ENCODE measurements at regions not wholly inside any gene's neighbourhood (a gene's known extent, or its start where the extent isn't known, plus 50 kb on each side); places are given as distances from the start of the nearest gene placed in this dataset.

DNA sequence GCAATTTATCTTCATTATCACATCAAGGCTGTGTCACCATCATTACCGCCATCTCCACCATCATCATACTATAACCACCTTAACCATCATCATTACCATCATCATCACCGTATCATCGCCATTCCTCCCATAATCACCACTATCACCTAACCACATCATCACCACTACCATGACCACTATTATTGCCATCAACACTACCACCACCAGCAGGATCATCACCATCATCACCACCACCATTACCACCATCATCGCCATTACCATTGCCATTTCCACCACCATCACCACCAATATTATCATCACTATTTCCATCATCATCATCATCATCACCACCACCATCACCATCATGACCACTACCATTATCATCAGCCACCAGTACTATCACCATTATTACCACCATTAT, 314.4 kb downstream of the CYP26B1 start:
- no peak for DNase-seq

DNA sequence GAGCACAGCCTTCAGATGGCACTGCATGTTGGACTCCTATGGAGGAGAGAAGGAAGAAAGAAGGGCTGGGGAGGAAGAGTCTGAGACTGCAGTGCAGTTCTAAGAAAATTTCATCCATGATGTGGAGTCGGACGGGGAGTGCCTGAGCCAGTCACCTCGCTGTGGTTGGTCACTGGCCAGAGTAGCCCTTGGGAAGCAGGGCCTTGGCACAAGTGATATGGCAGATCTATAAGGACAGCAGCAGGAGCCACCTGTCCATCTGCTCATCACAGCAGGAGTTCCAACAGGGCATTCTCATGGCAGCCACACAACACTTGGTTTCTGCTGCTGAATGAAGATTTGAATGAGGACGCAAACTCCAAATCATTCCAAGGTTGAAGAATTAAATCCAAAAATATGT, 314.8 kb downstream of the CYP26B1 start:
- DNase-seq = no peak

GRCh38 chr2:71832388-71832787, 315.3 kb downstream of the CYP26B1 start:
- no peak for DNase-seq

DNA sequence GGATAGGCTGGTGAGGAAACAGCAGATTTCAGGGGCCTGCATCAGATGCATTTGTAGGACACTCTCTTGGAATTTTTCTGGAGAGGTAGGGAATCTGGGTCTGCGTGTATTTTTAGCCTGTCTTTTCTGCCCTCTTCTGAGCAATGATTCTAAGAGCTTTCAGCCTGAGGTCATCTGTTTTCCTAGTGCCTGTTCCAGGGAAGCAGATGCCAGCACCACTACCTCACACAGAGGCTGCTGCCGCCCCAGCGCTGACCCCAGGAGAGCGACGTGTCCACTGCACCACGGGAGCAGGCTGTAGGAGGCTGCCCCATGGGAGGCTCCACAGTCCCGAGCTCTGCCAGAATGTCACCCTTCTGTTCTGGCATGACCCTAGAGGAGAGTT, 316.5 kb downstream of the CYP26B1 start:
- no peak for DNase-seq

DNA sequence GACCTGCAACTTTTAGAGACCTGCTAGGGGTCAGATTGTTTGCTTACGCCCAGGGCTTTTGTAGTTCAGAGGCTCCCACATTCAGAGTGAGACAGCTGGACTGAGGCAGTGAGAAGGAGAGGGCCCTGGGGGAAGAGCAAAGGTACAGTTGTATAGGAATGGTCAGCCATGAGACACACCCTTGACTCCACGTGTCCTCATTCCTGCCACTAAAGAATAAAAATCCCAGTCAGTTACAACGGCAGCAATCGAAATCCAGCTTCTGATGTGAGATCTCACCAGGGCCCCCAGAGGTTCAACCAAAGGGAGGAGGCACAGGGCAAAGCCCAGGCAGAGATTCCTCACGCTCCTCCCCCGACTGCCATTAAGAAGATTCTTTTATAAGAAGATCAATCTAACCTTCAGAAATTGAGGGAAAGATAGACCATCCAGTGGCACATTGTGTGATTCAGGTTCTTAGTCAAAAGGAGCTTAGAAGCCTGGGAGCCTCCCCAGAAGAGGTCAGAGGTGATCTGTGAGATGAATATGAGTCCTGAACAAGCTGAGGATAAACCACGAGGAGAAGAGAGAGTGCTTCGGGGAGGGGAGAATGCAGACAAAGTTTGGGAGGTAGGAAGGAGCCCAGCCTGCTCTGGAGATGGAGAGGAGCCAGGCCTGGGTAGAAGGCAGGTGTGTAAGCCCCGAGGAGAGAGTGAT, 317.0 kb downstream of the CYP26B1 start:
- DNase-seq = no peak

GRCh38 chr2:71829008-71829407, 318.7 kb downstream of the CYP26B1 start:
- no peak for DNase-seq

DNA sequence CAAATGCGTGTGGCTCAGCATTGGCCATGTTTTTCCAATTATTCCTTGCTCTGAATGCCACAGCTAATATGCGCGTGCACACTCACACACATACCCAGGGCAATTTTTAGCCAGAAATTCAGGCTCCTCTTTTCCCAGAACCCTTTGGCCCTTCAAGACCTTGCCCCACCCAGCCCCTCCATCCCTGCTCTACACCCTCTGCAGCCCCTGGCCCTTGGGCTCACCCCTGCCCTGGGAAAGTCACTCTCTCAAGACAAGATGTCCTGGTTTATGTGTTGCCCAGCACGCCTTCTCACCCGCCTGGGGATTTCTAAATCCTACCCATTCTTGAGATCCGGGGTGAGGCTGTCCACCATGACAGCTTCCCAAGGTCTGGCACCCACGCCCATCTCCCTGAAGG, 319.7 kb downstream of the CYP26B1 start:
- no peak for DNase-seq

- no peak for DNase-seq
These were observed 320.1 kb downstream of the CYP26B1 start for GRCh38 chr2:71827524-71827901.

DNA sequence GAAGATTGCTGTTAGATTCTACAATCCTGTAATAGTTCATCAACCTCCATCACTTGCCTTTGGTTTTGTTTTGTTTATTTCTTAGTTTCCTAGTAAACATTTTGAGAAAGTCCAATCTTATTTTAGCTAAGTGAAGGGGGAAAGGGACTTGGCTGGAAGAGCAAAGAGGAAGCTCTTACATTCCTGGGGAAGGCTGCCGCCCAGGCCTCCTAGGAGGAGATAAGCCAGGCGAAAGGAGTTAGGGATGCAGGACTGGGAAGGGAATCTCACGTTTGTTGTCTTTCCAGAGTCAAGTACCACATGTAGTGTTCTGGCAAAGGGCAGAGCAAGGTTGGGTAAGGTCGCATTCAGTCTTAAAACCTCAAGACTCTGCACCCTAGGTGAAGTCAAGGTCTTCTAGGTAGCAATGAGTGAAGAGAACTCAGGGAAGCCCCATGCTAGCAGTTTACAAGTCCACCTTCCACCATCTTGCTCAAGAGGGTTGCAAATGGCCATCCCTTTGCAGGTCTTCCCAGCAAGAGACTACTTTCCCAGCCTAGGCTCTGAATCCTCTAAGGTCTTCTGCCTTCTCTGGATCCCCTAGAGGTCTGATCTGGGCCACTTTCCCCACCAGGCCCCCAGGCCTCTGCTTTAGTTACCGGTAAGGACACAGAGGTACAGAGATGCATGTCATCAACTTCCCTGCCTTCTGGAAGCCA, 320.7 kb downstream of the CYP26B1 start:
- DNase-seq = no peak

GRCh38 chr2:71826299-71826698, 321.4 kb downstream of the CYP26B1 start:
- DNase-seq = no peak

- no peak for DNase-seq
These were observed 323.2 kb downstream of the CYP26B1 start for GRCh38 chr2:71824436-71824835.

- no peak for DNase-seq
These were observed 324.1 kb downstream of the CYP26B1 start for GRCh38 chr2:71823526-71823925.

- DNase-seq = no peak
These were observed 325.2 kb downstream of the CYP26B1 start for GRCh38 chr2:71822463-71822862.

- no peak for DNase-seq
These were observed 325.8 kb downstream of the CYP26B1 start for GRCh38 chr2:71821856-71822255.

DNA sequence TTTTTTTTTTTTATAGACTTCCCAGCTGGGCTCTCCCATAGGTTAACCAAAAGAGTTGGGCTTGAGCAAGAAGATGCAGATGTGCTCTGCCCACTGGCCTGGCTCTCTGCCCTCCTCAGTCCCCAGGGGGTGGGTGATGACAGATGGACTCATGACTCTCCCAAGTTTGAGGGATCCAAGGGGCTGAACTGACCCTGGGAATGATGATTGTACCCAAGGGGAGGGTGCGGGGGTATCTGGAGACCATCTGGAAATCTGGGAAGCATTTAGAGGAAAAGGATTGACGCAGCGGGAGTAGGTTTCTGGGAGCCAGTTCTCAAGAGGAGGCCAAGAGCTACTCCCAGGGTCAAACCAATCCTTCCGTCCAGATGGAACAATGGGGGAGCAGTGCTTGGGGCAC, 330.8 kb downstream of the CYP26B1 start:
- DNase-seq = no peak

DNA sequence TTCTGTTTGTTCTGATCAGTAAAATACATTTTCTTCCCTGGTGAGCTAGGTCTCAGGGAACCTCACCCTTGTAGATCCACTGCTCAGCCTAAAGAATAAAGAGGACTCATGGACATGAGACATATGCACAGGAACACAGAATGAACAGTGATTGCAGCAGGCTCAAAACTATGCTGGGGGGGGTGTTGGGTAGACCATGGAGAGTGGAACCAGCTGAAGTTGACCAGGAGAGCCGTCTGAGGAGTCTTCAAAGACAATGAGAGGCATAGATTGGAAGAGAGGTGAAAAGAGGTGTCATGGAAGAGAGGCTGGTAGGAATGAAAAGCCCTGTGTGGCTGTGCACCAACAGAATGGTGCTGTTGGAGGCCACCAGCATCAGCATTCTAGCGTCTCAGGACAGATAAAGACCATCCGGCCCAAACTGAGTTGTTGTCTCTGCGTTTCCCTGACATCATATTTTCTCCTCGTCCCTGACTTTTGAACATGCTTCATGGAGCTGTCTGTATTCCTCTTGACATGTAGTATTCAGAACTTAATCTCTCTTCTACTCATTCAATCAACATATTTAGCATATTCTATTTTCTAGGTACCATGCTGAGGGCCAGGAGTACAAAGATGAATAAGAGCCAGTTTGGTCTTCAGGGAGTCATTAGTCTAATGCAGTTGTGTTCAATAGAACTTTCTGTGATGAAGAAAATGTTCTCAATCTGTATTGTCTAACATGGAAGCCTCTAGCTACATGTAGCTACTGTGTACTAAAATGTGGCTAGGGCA, 331.8 kb downstream of the CYP26B1 start:
- DNase-seq = no peak

- no peak for DNase-seq
These were observed 332.8 kb downstream of the CYP26B1 start for GRCh38 chr2:71814885-71815284.

GRCh38 chr2:71813807-71814470, 333.7 kb downstream of the CYP26B1 start:
- DNase-seq = no peak

DNA sequence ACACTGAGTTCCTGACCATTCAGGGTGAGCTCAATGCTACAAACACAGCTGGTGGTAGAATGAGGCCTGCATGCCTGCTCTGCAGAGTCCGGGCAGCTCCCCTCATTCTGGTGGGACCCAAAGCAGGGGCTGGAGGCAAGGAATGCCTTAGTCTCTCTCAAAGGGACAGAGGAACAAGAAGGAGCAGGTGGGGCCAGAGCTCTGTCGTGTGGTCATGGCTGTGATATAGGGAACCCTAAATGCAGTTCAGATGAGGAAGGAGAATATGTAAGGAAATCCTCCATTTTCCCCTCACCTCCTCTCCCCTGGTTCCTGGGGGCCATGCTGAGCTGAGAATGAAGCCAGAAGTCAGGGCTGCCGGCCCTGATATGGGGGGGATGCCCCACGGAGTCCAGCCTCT, 334.3 kb downstream of the CYP26B1 start:
- no peak for DNase-seq

GRCh38 chr2:71812736-71813135, 334.9 kb downstream of the CYP26B1 start:
- no peak for DNase-seq

DNA sequence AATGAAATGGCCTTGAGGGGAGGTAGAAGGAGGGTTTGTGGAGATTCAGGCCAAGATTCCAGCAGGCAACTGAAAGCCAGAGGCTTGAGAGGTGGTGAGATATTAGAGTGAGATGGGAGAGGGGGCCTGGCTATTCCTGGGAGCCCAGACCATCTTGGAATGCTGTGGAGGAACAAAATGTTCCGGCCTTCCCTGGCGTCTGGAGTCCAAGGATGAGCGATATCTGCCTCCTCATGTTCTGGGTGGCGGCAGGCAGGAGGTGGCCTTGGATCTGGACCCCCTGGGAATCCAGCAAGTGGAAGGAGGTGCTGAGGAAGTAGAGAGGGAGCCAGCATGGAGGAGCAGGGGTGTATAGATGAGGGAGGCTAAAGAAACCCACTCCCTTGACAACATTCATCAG, 335.9 kb downstream of the CYP26B1 start:
- DNase-seq = no peak

DNA sequence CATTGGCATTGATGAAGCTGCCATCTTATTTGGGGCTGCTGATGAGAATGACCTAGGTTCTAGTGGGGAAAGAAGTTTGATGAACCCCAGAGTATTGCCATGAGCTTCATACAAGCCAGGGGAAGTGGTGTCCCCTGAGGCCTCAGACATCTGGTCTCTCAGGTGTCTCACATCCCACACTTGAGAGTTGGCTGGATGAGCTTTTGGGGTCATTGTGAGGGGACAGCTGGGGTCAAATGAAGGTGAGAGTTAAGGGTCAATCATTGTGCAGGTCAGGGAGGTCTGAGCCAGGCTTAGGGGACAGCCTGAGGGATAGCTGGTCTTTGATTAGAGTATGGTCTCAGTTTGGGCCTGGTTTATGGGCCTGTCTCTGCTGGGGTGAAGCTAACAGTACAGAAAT, 336.5 kb downstream of the CYP26B1 start:
- DNase-seq = no peak
